ENCODE measurements at regions not wholly inside any gene's neighbourhood (a gene's known extent, or its start where the extent isn't known, plus 50 kb on each side); places are given as distances from the start of the nearest gene placed in this dataset.

DNA sequence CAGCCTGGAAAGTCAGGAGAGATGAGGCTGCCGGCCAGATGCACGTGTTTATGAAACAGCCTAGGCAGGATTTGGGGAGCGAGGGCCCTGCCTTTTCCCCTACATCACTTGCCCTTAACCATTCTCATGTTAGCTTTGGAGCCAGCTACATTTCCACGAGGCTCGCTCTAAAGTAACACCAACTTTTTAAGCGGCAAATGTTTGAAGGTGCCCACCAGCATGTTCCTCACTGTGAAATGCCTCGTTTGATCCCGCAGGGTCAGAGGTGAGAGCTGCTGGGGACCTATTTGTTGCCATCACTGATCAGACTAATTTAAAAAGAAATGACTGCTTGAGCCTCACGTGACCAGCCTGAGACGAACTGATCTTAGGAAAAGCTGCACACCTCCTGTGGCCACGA, 51.6 kb upstream of the DACT2 start:
- no peak overlapping the region for H3K4me2 ChIP-seq (ENCODE audit: control insufficient read depth, insufficient read depth)
- FAIRE-seq: no peak
- WGBS (ENCODE audit: insufficient coverage, insufficient replicate concordance, low lambda C conversion rate, missing lambda C conversion rate): 41% methylated on average over 11 of the region's 11 CpGs
- H3K36me3 ChIP-seq (ENCODE audit: control insufficient read depth in 2 of 2, insufficient read depth in 2 of 2, low read length in 1 of 2): no peaks in the 10 kb centered on the region
- no peak for ATAC-seq
- H3K27ac ChIP-seq (ENCODE audit: control insufficient read depth, insufficient read depth): no peak overlapping the region
- no peak overlapping the region for H3K4me3 ChIP-seq
- H3K9me3 ChIP-seq (replicated peaks; ENCODE audit: control insufficient read depth, insufficient read depth, low read length): no peaks in the 10 kb centered on the region
- H3K9ac ChIP-seq (ENCODE audit: control insufficient read depth, insufficient read depth, low read length): no peak overlapping the region
- no peaks in the 10 kb centered on the region for H3K79me2 ChIP-seq (ENCODE audit: control insufficient read depth, insufficient read depth, low read length)
- in situ Hi-C loops (cut with MboI) (no loop called here), intact Hi-C loops (cut with micrococcal nuclease; ENCODE audit: unreplicated experiment) (no loop called here)
- ChIA-PET RAD21 (ENCODE audit: unreplicated experiment) (no interaction called here), CTCF (interaction anchor here (1.1 to 1.4 kb wide), 2 partner anchors 508 to 512 kb away, joined by 3 to 4 read pairs; no protein-coding TSS in a partner anchor), SMC1A (ENCODE audit: uncharacterized antibody, unreplicated experiment) (no interaction called here), POLR2A (no interaction called here)
- no TSS peak for BruUV-seq (replicated peaks)
- no peak overlapping the region for H2AFZ ChIP-seq (ENCODE audit: control insufficient read depth, low read depth, low read length)
- H3K4me1 ChIP-seq (ENCODE audit: control insufficient read depth, insufficient read depth, low read length): no peaks in the 10 kb centered on the region
- H3K27me3 ChIP-seq (replicated peaks in 1 of 2; ENCODE audit: control insufficient read depth in 2 of 2, insufficient read depth in 2 of 2, low read length in 1 of 2): no peaks in the 10 kb centered on the region
- H4K20me1 ChIP-seq (ENCODE audit: control insufficient read depth, insufficient read depth): no peaks in the 10 kb centered on the region
- DNase-seq (ENCODE audit: low read depth, low spot score): no peak
- TF ChIP-seq SRF (IDR thresholded peaks at IDR 0.05; ENCODE audit: low read depth in 2 of 2, low read length in 2 of 2) (no peak), ZBTB33 (IDR thresholded peaks at IDR 0.05) (no peak), SP1 (IDR thresholded peaks at IDR 0.05; ENCODE audit: low read depth, low read length) (no peak), YBX1 (IDR thresholded peaks at IDR 0.05) (no peak), BMI1 (IDR thresholded peaks at IDR 0.05; ENCODE audit: borderline replicate concordance) (no peak), SREBF2 (IDR thresholded peaks at IDR 0.05; ENCODE audit: low read length) (no peak)

DNA sequence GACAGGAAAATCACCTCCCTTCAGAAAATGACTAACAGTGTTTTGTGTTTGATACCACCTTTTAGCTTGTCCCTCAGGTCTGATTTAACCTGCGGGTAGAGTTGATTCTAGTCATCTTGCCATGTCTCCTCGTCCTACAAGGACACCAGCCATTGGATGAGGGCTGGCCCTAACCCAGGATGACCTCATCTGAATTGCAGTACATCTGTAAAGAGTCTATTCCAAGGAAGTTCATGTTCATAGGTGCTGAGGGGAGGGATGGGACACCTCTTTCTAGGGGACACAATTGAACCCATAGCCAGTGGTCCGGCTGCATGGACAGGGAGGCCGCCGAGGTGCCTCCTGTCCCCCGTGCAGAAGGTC, 52.0 kb upstream of the DACT2 start:
- CTCF ChIA-PET: interaction anchor here (1.1 kb wide), 1 partner anchor 512 kb away, joined by 3 read pairs; no protein-coding TSS in a partner anchor
- H2AFZ ChIP-seq (ENCODE audit: control insufficient read depth, low read depth, low read length): no peak overlapping the region
- no peak for TF ChIP-seq PRDM15 (CRISPR knock-in tag; IDR thresholded peaks at IDR 0.05)
- no peak for TF ChIP-seq TARDBP (IDR thresholded peaks at IDR 0.05; ENCODE audit: borderline replicate concordance)
- TF ChIP-seq CBX5 (IDR thresholded peaks at IDR 0.05; ENCODE audit: low read depth): no peak
- TF ChIP-seq KAT2A (conservative IDR thresholded peaks at IDR 0.05; ENCODE audit: control insufficient read depth, low read depth, low read length): no peak
- no peak for TF ChIP-seq YBX1 (IDR thresholded peaks at IDR 0.05)
- no peak for TF ChIP-seq TCF3 (IDR thresholded peaks at IDR 0.05; ENCODE audit: borderline replicate concordance, insufficient read depth, low read depth, low read length)
- TF ChIP-seq NKRF (conservative IDR thresholded peaks at IDR 0.05): no peak

More for the DNA sequence above, 52.0 kb upstream of the DACT2 start:
- Histone ChIP-seq H3K4me2 (ENCODE audit: control insufficient read depth, insufficient read depth) (no peak overlapping the region), H3K4me1 (ENCODE audit: control insufficient read depth, insufficient read depth, low read length) (no peaks in the 10 kb centered on the region), H3K79me2 (ENCODE audit: control insufficient read depth, insufficient read depth, low read length) (no peaks in the 10 kb centered on the region), H3K9me3 (replicated peaks; ENCODE audit: control insufficient read depth, insufficient read depth, low read length) (no peaks in the 10 kb centered on the region), H3K36me3 (ENCODE audit: control insufficient read depth in 2 of 2, insufficient read depth in 2 of 2, low read length in 1 of 2) (no peaks in the 10 kb centered on the region), H3K27me3 (replicated peaks in 1 of 2; ENCODE audit: control insufficient read depth in 2 of 2, insufficient read depth in 2 of 2, low read length in 1 of 2) (no peaks in the 10 kb centered on the region), H4K20me1 (ENCODE audit: control insufficient read depth, insufficient read depth) (no peaks in the 10 kb centered on the region), H3K27ac (ENCODE audit: control insufficient read depth, insufficient read depth) (no peak overlapping the region), H3K9ac (ENCODE audit: control insufficient read depth, insufficient read depth, low read length) (no peak overlapping the region), H3K4me3 (no peak overlapping the region)
- ChIA-PET RAD21 (ENCODE audit: unreplicated experiment) (no interaction called here), SMC1A (ENCODE audit: uncharacterized antibody, unreplicated experiment) (no interaction called here), POLR2A (no interaction called here)
- ATAC-seq (no peak), FAIRE-seq (no peak), DNase-seq (ENCODE audit: low read depth, low spot score) (no peak)
- in situ Hi-C loops (cut with MboI): no loop called here
- BruUV-seq (replicated peaks): no TSS peak
- WGBS (ENCODE audit: insufficient coverage, insufficient replicate concordance, low lambda C conversion rate, missing lambda C conversion rate): 63% methylated on average over 6 of the region's 6 CpGs
- intact Hi-C loops (cut with micrococcal nuclease; ENCODE audit: unreplicated experiment): no loop called here
